ENCODE measurements at regions not wholly inside any gene's neighbourhood (a gene's known extent, or its start where the extent isn't known, plus 50 kb on each side); places are given as distances from the start of the nearest gene placed in this dataset.

- intact Hi-C loops (cut with micrococcal nuclease), result no loop called here
- Histone ChIP-seq H2AFZ (ENCODE audit: insufficient read depth, low read depth, low read length, poor library complexity, severe bottlenecking) (no peak overlapping the region), H3K27ac (ENCODE audit: low read length in 2 of 2) (no peak overlapping the region), H4K20me1 (ENCODE audit: control insufficient read depth, insufficient read depth, low read length, poor library complexity, severe bottlenecking) (no peaks in the 10 kb centered on the region), H3K4me3 (ENCODE audit: control extremely low read depth in 1 of 5, extremely low read depth in 1 of 5, insufficient read depth in 1 of 5, low read depth in 2 of 5, low read length in 4 of 5) (no peak overlapping the region), H3K36me3 (replicated peaks in 1 of 2; ENCODE audit: control extremely low read depth in 1 of 2, control insufficient read depth in 1 of 2, extremely low read depth in 1 of 2, insufficient read depth in 2 of 2, low read length in 1 of 2) (peaks cover 0 to 24% of the 10 kb centered on the region in 2 experiments), H3K9ac (ENCODE audit: low read length) (no peak overlapping the region), H3K79me2 (ENCODE audit: control insufficient read depth, insufficient read depth, low read length) (peaks cover 6% of the 10 kb centered on the region), H3K27me3 (replicated peaks in 1 of 4; ENCODE audit: control extremely low read depth in 1 of 4, control insufficient read depth in 3 of 4, insufficient read depth in 4 of 4, low read length in 3 of 4) (no peaks in the 10 kb centered on the region), H3K9me3 (ENCODE audit: control extremely low read depth in 1 of 3, control insufficient read depth in 2 of 3, insufficient read depth in 1 of 3, low read length in 2 of 3) (no peaks in the 10 kb centered on the region), H3K4me2 (replicated peaks; ENCODE audit: low read depth, low read length, poor library complexity, severe bottlenecking) (no peak overlapping the region), H3K4me1 (ENCODE audit: control insufficient read depth in 2 of 2, insufficient read depth in 2 of 2, low read length in 2 of 2) (no peaks in the 10 kb centered on the region)
- Mint-ChIP-seq H3K4me1 (peaks cover 22% of the 10 kb centered on the region), H3K27ac (no peak overlapping the region), H3K9me3 (ENCODE audit: insufficient read depth) (no peaks in the 10 kb centered on the region), H3K27me3 (no peaks in the 10 kb centered on the region), H3K4me3 (no peak overlapping the region)
- CTCF ChIA-PET, result interaction anchor here (2.7 kb wide), 1 partner anchor 46 kb away, joined by 9 read pairs; no protein-coding TSS in a partner anchor
- WGBS (ENCODE audit: insufficient coverage), result no CpG with 5 or more reads among the region's 4 CpGs
- ATAC-seq (ENCODE audit: low read depth) (no peak), DNase-seq (no peak)
- POLR2A ChIA-PET, result no interaction called here
- TF ChIP-seq CTCF (IDR thresholded peaks at IDR 0.05), result no peak
- TF ChIP-seq EZH2 (IDR thresholded peaks at IDR 0.05; ENCODE audit: borderline replicate concordance, insufficient read depth, low read depth, low read length, poor library complexity, severe bottlenecking), result no peak
Measured at GRCh38 chrX:10072786-10073568, 83.8 kb upstream of the CLCN4 start.

GRCh38 chrX:10073671-10074070, 83.1 kb upstream of the CLCN4 start:
- WGBS (ENCODE audit: insufficient coverage), result no CpG with 5 or more reads among the region's 1 CpG
- no peak overlapping the region for H3K27ac ChIP-seq (ENCODE audit: low read length in 2 of 2)
- H3K27ac Mint-ChIP-seq, result no peak overlapping the region

More at GRCh38 chrX:10073671-10074070, 83.1 kb upstream of the CLCN4 start:
- H3K4me3 Mint-ChIP-seq, result no peak overlapping the region
- Histone ChIP-seq H2AFZ (ENCODE audit: insufficient read depth, low read depth, low read length, poor library complexity, severe bottlenecking) (no peak overlapping the region), H3K27me3 (replicated peaks in 1 of 4; ENCODE audit: control extremely low read depth in 1 of 4, control insufficient read depth in 3 of 4, insufficient read depth in 4 of 4, low read length in 3 of 4) (no peaks in the 10 kb centered on the region), H4K20me1 (ENCODE audit: control insufficient read depth, insufficient read depth, low read length, poor library complexity, severe bottlenecking) (no peaks in the 10 kb centered on the region), H3K4me1 (ENCODE audit: control insufficient read depth in 2 of 2, insufficient read depth in 2 of 2, low read length in 2 of 2) (no peaks in the 10 kb centered on the region), H3K4me2 (replicated peaks; ENCODE audit: low read depth, low read length, poor library complexity, severe bottlenecking) (no peak overlapping the region), H3K4me3 (ENCODE audit: control extremely low read depth in 1 of 5, extremely low read depth in 1 of 5, insufficient read depth in 1 of 5, low read depth in 2 of 5, low read length in 4 of 5) (no peak overlapping the region), H3K9me3 (ENCODE audit: control extremely low read depth in 1 of 3, control insufficient read depth in 2 of 3, insufficient read depth in 1 of 3, low read length in 2 of 3) (no peaks in the 10 kb centered on the region), H3K36me3 (replicated peaks in 1 of 2; ENCODE audit: control extremely low read depth in 1 of 2, control insufficient read depth in 1 of 2, extremely low read depth in 1 of 2, insufficient read depth in 2 of 2, low read length in 1 of 2) (peaks cover 0 to 23% of the 10 kb centered on the region in 2 experiments), H3K9ac (ENCODE audit: low read length) (no peak overlapping the region), H3K79me2 (ENCODE audit: control insufficient read depth, insufficient read depth, low read length) (peaks cover 6% of the 10 kb centered on the region)
- intact Hi-C loops (cut with micrococcal nuclease), result no loop called here
- no peaks in the 10 kb centered on the region for H3K9me3 Mint-ChIP-seq (ENCODE audit: insufficient read depth)
- POLR2A ChIA-PET, result no interaction called here
- ATAC-seq (ENCODE audit: low read depth) (no peak), DNase-seq (no peak)
- H3K4me1 Mint-ChIP-seq, result peaks cover 20% of the 10 kb centered on the region
- H3K27me3 Mint-ChIP-seq, result no peaks in the 10 kb centered on the region
- CTCF ChIA-PET, result interaction anchor here (2.7 kb wide), 1 partner anchor 46 kb away, joined by 9 read pairs; no protein-coding TSS in a partner anchor
- TF ChIP-seq CTCF (IDR thresholded peaks at IDR 0.05), result no peak
- no peak for TF ChIP-seq EZH2 (IDR thresholded peaks at IDR 0.05; ENCODE audit: borderline replicate concordance, insufficient read depth, low read depth, low read length, poor library complexity, severe bottlenecking)

Data from B cell (primary cell).